22Rv1 (cell line): ENCODE measurements at regions not wholly inside any gene's neighbourhood (a gene's known extent, or its start where the extent isn't known, plus 50 kb on each side); places are given as distances from the start of the nearest gene placed in this dataset.

Experiments used
- ZFX ChIP-seq: fragments of 450-650 bp; IDR thresholded peaks from 2 replicates; pipeline ENCODE4 v1.6.1; 2017; ENCODE audit warnings: antibody characterized with exemption, borderline replicate concordance
- TF ChIP-seq, protein P1 (sequence below): fragments of 450-650 bp; IDR thresholded peaks from 2 replicates; pipeline ENCODE4 v1.5.1; 2017; ENCODE audit warnings: mild to moderate bottlenecking

DNA sequence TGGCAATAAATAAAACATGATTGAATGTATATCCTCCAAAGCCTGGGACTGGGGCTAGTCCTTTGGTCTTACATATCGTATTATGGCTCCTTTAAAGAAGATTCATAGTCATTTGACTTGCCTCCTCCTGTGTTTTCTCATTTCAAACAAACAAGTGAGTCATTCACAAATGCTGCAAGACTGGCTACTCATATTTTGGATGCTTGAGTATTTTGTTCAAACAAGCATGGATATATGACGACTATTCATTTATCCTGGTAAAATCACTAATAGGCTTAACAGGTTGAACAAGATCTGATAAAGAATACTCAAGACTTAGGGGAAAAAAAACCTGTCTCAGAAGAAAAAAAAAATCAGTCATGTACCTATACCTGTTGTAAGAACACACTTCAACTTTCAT is 111.1 kb upstream of the CCDC28A start:
- TF ChIP-seq, protein P1, sequence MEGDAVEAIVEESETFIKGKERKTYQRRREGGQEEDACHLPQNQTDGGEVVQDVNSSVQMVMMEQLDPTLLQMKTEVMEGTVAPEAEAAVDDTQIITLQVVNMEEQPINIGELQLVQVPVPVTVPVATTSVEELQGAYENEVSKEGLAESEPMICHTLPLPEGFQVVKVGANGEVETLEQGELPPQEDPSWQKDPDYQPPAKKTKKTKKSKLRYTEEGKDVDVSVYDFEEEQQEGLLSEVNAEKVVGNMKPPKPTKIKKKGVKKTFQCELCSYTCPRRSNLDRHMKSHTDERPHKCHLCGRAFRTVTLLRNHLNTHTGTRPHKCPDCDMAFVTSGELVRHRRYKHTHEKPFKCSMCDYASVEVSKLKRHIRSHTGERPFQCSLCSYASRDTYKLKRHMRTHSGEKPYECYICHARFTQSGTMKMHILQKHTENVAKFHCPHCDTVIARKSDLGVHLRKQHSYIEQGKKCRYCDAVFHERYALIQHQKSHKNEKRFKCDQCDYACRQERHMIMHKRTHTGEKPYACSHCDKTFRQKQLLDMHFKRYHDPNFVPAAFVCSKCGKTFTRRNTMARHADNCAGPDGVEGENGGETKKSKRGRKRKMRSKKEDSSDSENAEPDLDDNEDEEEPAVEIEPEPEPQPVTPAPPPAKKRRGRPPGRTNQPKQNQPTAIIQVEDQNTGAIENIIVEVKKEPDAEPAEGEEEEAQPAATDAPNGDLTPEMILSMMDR = no peak
- TF ChIP-seq ZFX = no peak
